Fibroblast of peridontal ligament (primary cell): ENCODE measurements at regions not wholly inside any gene's neighbourhood (a gene's known extent, or its start where the extent isn't known, plus 50 kb on each side); places are given as distances from the start of the nearest gene placed in this dataset.

Experiments
- DNase-seq: peaks from one replicate; pipeline ENCODE4 v3.0.0-alpha.2; 2010; ENCODE audit errors: extremely low read depth

- DNase-seq = no peak
These were observed 49.9 kb upstream of the TAB2 start for GRCh38 chr6:149267513-149268043.
